ENCODE measurements at regions not wholly inside any gene's neighbourhood (a gene's known extent, or its start where the extent isn't known, plus 50 kb on each side); places are given as distances from the start of the nearest gene placed in this dataset.
"Not testable (repeated sequence)": the region's sequence is repeated elsewhere in the genome, so short reads cannot be mapped to it uniquely, and the experiment has no call there.

GRCh38 chr2:22037274-22037673 is 913.5 kb downstream of the TDRD15 start:
- in situ Hi-C loops (cut with HindIII; ENCODE audit: low sequenced_read_pairs) = no loop called here
- DNase-seq (ENCODE audit: low spot score) = no peak

GRCh38 chr2:22043784-22044183 is 920.0 kb downstream of the TDRD15 start:
- DNase-seq (ENCODE audit: low spot score) = no peak
- in situ Hi-C loops (cut with HindIII; ENCODE audit: low sequenced_read_pairs) = no loop called here

- in situ Hi-C loops (cut with HindIII; ENCODE audit: low sequenced_read_pairs) = no loop called here
- no peak for DNase-seq (ENCODE audit: low spot score)
Observed at GRCh38 chr2:22055784-22056620, 932.2 kb downstream of the TDRD15 start.

- in situ Hi-C loops (cut with HindIII; ENCODE audit: low sequenced_read_pairs) = no loop called here
- DNase-seq (ENCODE audit: low spot score) = no peak
Observed at GRCh38 chr2:22056621-22057132, 932.9 kb downstream of the TDRD15 start.

- DNase-seq (ENCODE audit: low spot score) = no peak
- in situ Hi-C loops (cut with HindIII; ENCODE audit: low sequenced_read_pairs) = no loop called here
Observed at GRCh38 chr2:22062679-22063078, 938.9 kb downstream of the TDRD15 start.

GRCh38 chr2:22076454-22076853 is 952.7 kb downstream of the TDRD15 start:
- in situ Hi-C loops (cut with HindIII; ENCODE audit: low sequenced_read_pairs) = no loop called here
- DNase-seq (ENCODE audit: low spot score) = no peak

GRCh38 chr2:22078701-22079100 is 954.9 kb downstream of the TDRD15 start:
- DNase-seq (ENCODE audit: low spot score) = no peak
- in situ Hi-C loops (cut with HindIII; ENCODE audit: low sequenced_read_pairs) = no loop called here

GRCh38 chr2:22079583-22079982 is 955.8 kb downstream of the TDRD15 start:
- DNase-seq (ENCODE audit: low spot score) = no peak
- in situ Hi-C loops (cut with HindIII; ENCODE audit: low sequenced_read_pairs) = no loop called here

GRCh38 chr2:22086726-22087125 is 963.0 kb downstream of the TDRD15 start:
- in situ Hi-C loops (cut with HindIII; ENCODE audit: low sequenced_read_pairs) = no loop called here
- peak; percentile 1 for DNase-seq (ENCODE audit: low spot score)

- DNase-seq (ENCODE audit: low spot score); in situ Hi-C loops (cut with HindIII; ENCODE audit: low sequenced_read_pairs): not testable (repeated sequence)
Observed at GRCh38 chr2:22103617-22104016, 979.8 kb downstream of the TDRD15 start.

GRCh38 chr2:22110244-22110651 is 986.5 kb downstream of the TDRD15 start:
- in situ Hi-C loops (cut with HindIII; ENCODE audit: low sequenced_read_pairs) = no loop called here

GRCh38 chr2:22124003-22124402 is 1000.2 kb downstream of the TDRD15 start:
- DNase-seq (ENCODE audit: low spot score) = no peak
- in situ Hi-C loops (cut with HindIII; ENCODE audit: low sequenced_read_pairs) = no loop called here

More at GRCh38 chr2:22110244-22110651, 986.5 kb downstream of the TDRD15 start:
- DNase-seq (ENCODE audit: low spot score) = no peak

GRCh38 chr2:22126106-22126505 is 1002.3 kb downstream of the TDRD15 start:
- in situ Hi-C loops (cut with HindIII; ENCODE audit: low sequenced_read_pairs) = no loop called here
- DNase-seq (ENCODE audit: low spot score) = no peak

GRCh38 chr2:22126978-22127377 is 1003.2 kb downstream of the TDRD15 start:
- DNase-seq (ENCODE audit: low spot score) = no peak
- in situ Hi-C loops (cut with HindIII; ENCODE audit: low sequenced_read_pairs) = no loop called here

- in situ Hi-C loops (cut with HindIII; ENCODE audit: low sequenced_read_pairs) = no loop called here
- DNase-seq (ENCODE audit: low spot score) = peak; percentile 56
Observed at GRCh38 chr2:22134421-22134820, 1010.7 kb downstream of the TDRD15 start.

- no peak for DNase-seq (ENCODE audit: low spot score)
Observed at GRCh38 chr2:22136446-22136845, 1012.7 kb downstream of the TDRD15 start.

GRCh38 chr2:22143840-22144239 is 1020.1 kb downstream of the TDRD15 start:
- no peak for DNase-seq (ENCODE audit: low spot score)

More at GRCh38 chr2:22136446-22136845, 1012.7 kb downstream of the TDRD15 start:
- in situ Hi-C loops (cut with HindIII; ENCODE audit: low sequenced_read_pairs) = no loop called here

GRCh38 chr2:22153931-22154613 is 1030.3 kb downstream of the TDRD15 start:
- in situ Hi-C loops (cut with HindIII; ENCODE audit: low sequenced_read_pairs) = no loop called here
- DNase-seq (ENCODE audit: low spot score) = no peak

More at GRCh38 chr2:22143840-22144239, 1020.1 kb downstream of the TDRD15 start:
- in situ Hi-C loops (cut with HindIII; ENCODE audit: low sequenced_read_pairs) = no loop called here

- in situ Hi-C loops (cut with HindIII; ENCODE audit: low sequenced_read_pairs); DNase-seq (ENCODE audit: low spot score): not testable (repeated sequence)
Observed at GRCh38 chr2:22156661-22157060, 1032.9 kb downstream of the TDRD15 start.

- in situ Hi-C loops (cut with HindIII; ENCODE audit: low sequenced_read_pairs) = no loop called here
Observed at GRCh38 chr2:22167256-22167655, 1043.5 kb downstream of the TDRD15 start.

More at GRCh38 chr2:22167256-22167655, 1043.5 kb downstream of the TDRD15 start:
- DNase-seq (ENCODE audit: low spot score) = no peak
